HCT116 (cell line): ENCODE measurements at regions not wholly inside any gene's neighbourhood (a gene's known extent, or its start where the extent isn't known, plus 50 kb on each side); places are given as distances from the start of the nearest gene placed in this dataset.

Experiments used
- ATAC-seq: fragments of 200-7000 bp; cut with Tn5 transposase; 2 replicates; pipeline ENCODE4 v1.9.1; 2020; ENCODE audit warnings: mild to moderate bottlenecking, moderate library complexity
- BruUV-seq: library from RNA; stranded (reverse); fragments of 400-500 nt; replicated peaks from 2 replicates; lab custom pipeline; 2021; lab: Mats Ljungman, UMichigan
- CTCF ChIA-PET: fragments of 300-600 bp; sonication (Branson Sonifier 250); formaldehyde crosslinking; loops from one replicate; lab custom pipeline; 2021; ENCODE audit warnings: antibody characterized with exemption; lab: Charles Lee
- POLR2A ChIA-PET: fragments of 300-600, 350-600 bp; sonication (Branson Sonifier 250); formaldehyde crosslinking; loops from one replicate; lab custom pipeline; 2021; ENCODE audit warnings: antibody characterized with exemption; lab: Charles Lee
- RAD21 ChIA-PET, 2 experiments: fragments of 300-600 bp; sonication (Branson Sonifier 250); formaldehyde crosslinking; loops; one replicate each; lab custom pipeline; 2023; ENCODE audit warnings: low total read pairs in 2 of 2; ENCODE audit not compliant: uncharacterized antibody in 2 of 2, unreplicated experiment in 2 of 2, low non-redundant PET in 1 of 2; lab: Charles Lee
- DNase-seq: peaks from one replicate; pipeline ENCODE4 v3.0.0-alpha.2; 2010; ENCODE audit warnings: low read depth, low spot score
- H2AFZ ChIP-seq: fragments of 200-600 bp; shearing (Covaris generic), sonication (generic); 2 replicates; pipeline ENCODE4 v1.6.1; 2017; ENCODE audit warnings: low read depth, mixed run types, mixed read lengths, antibody characterized with exemption, low read length; ENCODE audit not compliant: poor library complexity, severe bottlenecking
- H3K27ac ChIP-seq: 2 replicates; pipeline ENCODE4 v1.5.1; 2012; ENCODE audit warnings: low read depth, low read length
- H3K27me3 ChIP-seq: fragments of 200-600 bp; sonication (generic); 2 replicates; pipeline ENCODE4 v1.6.1; 2016; ENCODE audit warnings: mixed run types, low read length, mixed read lengths; ENCODE audit not compliant: insufficient read depth
- H3K36me3 ChIP-seq, 2 experiments: fragments of 200-500 bp in 1 of 2; fragments of 200-600 bp in 1 of 2; sonication (Bioruptor generic) in 1 of 2; sonication (generic) in 1 of 2; 2 replicates each; pipeline versions ENCODE4 v1.5.1 to v1.6.1; 2014 to 2016; ENCODE audit warnings: low read length in 2 of 2, inconsistent platforms in 1 of 2, mixed read lengths in 1 of 2, mixed run types in 1 of 2; ENCODE audit not compliant: insufficient read depth in 2 of 2, control insufficient read depth in 1 of 2
- H3K4me1 ChIP-seq, 2 experiments: fragments of 200-600 bp in 1 of 2; sonication (generic) in 1 of 2; 2 replicates each; pipeline versions ENCODE4 v1.5.1 to v1.6.1; 2012 to 2017; ENCODE audit warnings: low read length in 2 of 2, inconsistent platforms in 1 of 2, mild to moderate bottlenecking in 1 of 2, mixed read lengths in 1 of 2, mixed run types in 1 of 2, moderate library complexity in 1 of 2; ENCODE audit not compliant: insufficient read depth in 2 of 2, control insufficient read depth in 1 of 2
- H3K4me2 ChIP-seq: fragments of 200-600 bp; sonication (generic); 2 replicates; pipeline ENCODE4 v1.6.1; 2017; ENCODE audit warnings: mixed run types, low read length, mixed read lengths
- H3K4me3 ChIP-seq, 2 experiments: fragments of 200-600 bp in 1 of 2; sonication (generic) in 1 of 2; replicated peaks in 1 of 2; 2 replicates each; pipeline ENCODE4 v1.5.1; 2011 to 2016; ENCODE audit warnings: low read length in 2 of 2, control low read depth in 1 of 2, low read depth in 1 of 2, mild to moderate bottlenecking in 1 of 2, mixed read lengths in 1 of 2, mixed run types in 1 of 2
- H3K79me2 ChIP-seq: fragments of 200-600 bp; sonication (generic); 2 replicates; pipeline ENCODE4 v1.6.1; 2017; ENCODE audit warnings: mild to moderate bottlenecking, mixed run types, low read length, moderate library complexity, mixed read lengths; ENCODE audit not compliant: insufficient read depth
- H3K9ac ChIP-seq: fragments of 200-600 bp; sonication (generic); 2 replicates; pipeline ENCODE4 v1.6.1; 2016; ENCODE audit warnings: low read length, mixed read lengths
- H3K9me2 ChIP-seq: fragments of 200-600 bp; sonication (generic), shearing (Covaris generic); 2 replicates; pipeline ENCODE4 v1.6.1; 2017; ENCODE audit warnings: mixed run types, mild to moderate bottlenecking, moderate library complexity; ENCODE audit not compliant: insufficient read depth
- H3K9me3 ChIP-seq, 2 experiments: fragments of 200-500 bp in 1 of 2; fragments of 200-600 bp in 1 of 2; sonication (Bioruptor generic) in 1 of 2; sonication (generic) in 1 of 2; 2 replicates each; pipeline ENCODE4 v1.6.1; 2014 to 2017; ENCODE audit warnings: low read length in 2 of 2, mixed read lengths in 2 of 2, inconsistent platforms in 1 of 2, low read depth in 1 of 2, mild to moderate bottlenecking in 1 of 2, mixed run types in 1 of 2, moderate library complexity in 1 of 2; ENCODE audit not compliant: control insufficient read depth in 1 of 2, insufficient read depth in 1 of 2
- H4K20me1 ChIP-seq: fragments of 200-600 bp; sonication (generic), shearing (Covaris generic); 2 replicates; pipeline ENCODE4 v1.6.1; 2017; ENCODE audit warnings: mixed run types, mild to moderate bottlenecking, moderate library complexity; ENCODE audit not compliant: insufficient read depth
- ATF3 ChIP-seq: IDR thresholded peaks from 2 replicates; pipeline ENCODE4 v1.6.1; 2012
- CBX3 ChIP-seq: IDR thresholded peaks from 2 replicates; pipeline ENCODE4 v1.6.1; 2012; ENCODE audit warnings: low read depth
- EGR1 ChIP-seq: IDR thresholded peaks from 2 replicates; pipeline ENCODE4 v1.6.1; 2012; ENCODE audit warnings: low read depth
- ELF1 ChIP-seq: IDR thresholded peaks from 2 replicates; pipeline ENCODE4 v1.6.1; 2012; ENCODE audit warnings: low read depth, borderline replicate concordance
- EZH2phosphoT487 ChIP-seq: fragments of 200-600 bp; IDR thresholded peaks from 2 replicates; pipeline ENCODE4 v1.6.1; 2018; ENCODE audit warnings: antibody characterized with exemption, borderline replicate concordance
- FOSL1 ChIP-seq: IDR thresholded peaks from 2 replicates; pipeline ENCODE4 v1.6.1; 2012; ENCODE audit warnings: low read depth
- JUND ChIP-seq: IDR thresholded peaks from 2 replicates; pipeline ENCODE4 v1.6.1; 2012
- MAX ChIP-seq: IDR thresholded peaks from 2 replicates; pipeline ENCODE4 v1.6.1; 2012
- RAD21 ChIP-seq: IDR thresholded peaks from 2 replicates; pipeline ENCODE4 v1.6.1; 2012; ENCODE audit warnings: low read depth, mild to moderate bottlenecking
- SRF ChIP-seq: IDR thresholded peaks from 2 replicates; pipeline ENCODE4 v1.6.1; 2012; ENCODE audit warnings: low read depth
- ZBTB33 ChIP-seq: IDR thresholded peaks from 2 replicates; pipeline ENCODE4 v1.6.1; 2011; ENCODE audit warnings: mild to moderate bottlenecking, low read length, moderate library complexity; ENCODE audit not compliant: insufficient replicate concordance; ENCODE audit errors: extremely low read depth
- ZFX ChIP-seq: fragments of 450-650 bp; IDR thresholded peaks from 2 replicates; pipeline ENCODE4 v1.6.1; 2017
- ZNF274 ChIP-seq: fragments of 200-500 bp; sonication (Bioruptor generic); IDR thresholded peaks from 2 replicates; pipeline ENCODE4 v1.6.1; 2014; ENCODE audit warnings: mild to moderate bottlenecking, low read depth, low read length, inconsistent platforms
- intact Hi-C: fragments of 100-400 bp; cut with micrococcal nuclease; formaldehyde crosslinking; loops from 2 replicates; pipeline ENCODE4 v1.10.0; 2022

- ATAC-seq: no peak
- ChIA-PET RAD21 (no interaction called here), POLR2A (no interaction called here), CTCF (no interaction called here)
- Histone ChIP-seq H3K79me2 (no peaks in the 10 kb centered on the region), H3K36me3 (no peaks in the 10 kb centered on the region), H3K4me3 (no peak overlapping the region), H3K27me3 (no peaks in the 10 kb centered on the region), H3K4me2 (no peak overlapping the region), H2AFZ (no peak overlapping the region), H3K27ac (no peak overlapping the region), H3K9me2 (no peaks in the 10 kb centered on the region), H3K9ac (no peak overlapping the region), H3K4me1 (no peaks in the 10 kb centered on the region), H3K9me3 (no peaks in the 10 kb centered on the region), H4K20me1 (no peaks in the 10 kb centered on the region)
- no TSS peak for BruUV-seq
- TF ChIP-seq SRF (no peak), EZH2phosphoT487 (no peak), CBX3 (no peak), FOSL1 (no peak), RAD21 (no peak), ZFX (no peak), JUND (no peak), ZNF274 (no peak), ELF1 (no peak), MAX (no peak), ZBTB33 (no peak), ATF3 (no peak), EGR1 (no peak)
- intact Hi-C loops: no loop called here
- DNase-seq: no peak
Measured at GRCh38 chr10:130409931-130410330, 273.7 kb downstream of the GLRX3 start.
